ENCODE measurements at regions not wholly inside any gene's neighbourhood (a gene's known extent, or its start where the extent isn't known, plus 50 kb on each side); places are given as distances from the start of the nearest gene placed in this dataset.

DNA sequence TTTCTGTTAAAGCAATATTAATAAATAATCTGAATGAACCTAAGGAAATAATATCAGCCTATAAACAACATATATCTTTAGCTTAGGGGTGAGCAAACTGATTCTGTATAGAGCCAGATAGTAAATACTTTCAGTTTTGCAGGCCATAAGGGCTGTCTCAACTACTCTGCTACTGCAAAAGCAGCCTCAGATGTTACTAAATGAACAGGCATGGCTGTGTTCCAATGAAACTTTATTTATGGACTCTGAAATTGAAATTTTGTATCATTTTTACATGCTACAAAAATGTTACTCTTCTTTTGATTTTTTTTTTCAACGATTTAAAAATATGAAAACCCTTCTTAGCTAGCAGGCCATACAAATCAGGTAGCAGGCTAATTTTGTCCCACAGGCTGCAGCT lies 212.8 kb upstream of the PRICKLE2 start:
- TF ChIP-seq, protein P1, sequence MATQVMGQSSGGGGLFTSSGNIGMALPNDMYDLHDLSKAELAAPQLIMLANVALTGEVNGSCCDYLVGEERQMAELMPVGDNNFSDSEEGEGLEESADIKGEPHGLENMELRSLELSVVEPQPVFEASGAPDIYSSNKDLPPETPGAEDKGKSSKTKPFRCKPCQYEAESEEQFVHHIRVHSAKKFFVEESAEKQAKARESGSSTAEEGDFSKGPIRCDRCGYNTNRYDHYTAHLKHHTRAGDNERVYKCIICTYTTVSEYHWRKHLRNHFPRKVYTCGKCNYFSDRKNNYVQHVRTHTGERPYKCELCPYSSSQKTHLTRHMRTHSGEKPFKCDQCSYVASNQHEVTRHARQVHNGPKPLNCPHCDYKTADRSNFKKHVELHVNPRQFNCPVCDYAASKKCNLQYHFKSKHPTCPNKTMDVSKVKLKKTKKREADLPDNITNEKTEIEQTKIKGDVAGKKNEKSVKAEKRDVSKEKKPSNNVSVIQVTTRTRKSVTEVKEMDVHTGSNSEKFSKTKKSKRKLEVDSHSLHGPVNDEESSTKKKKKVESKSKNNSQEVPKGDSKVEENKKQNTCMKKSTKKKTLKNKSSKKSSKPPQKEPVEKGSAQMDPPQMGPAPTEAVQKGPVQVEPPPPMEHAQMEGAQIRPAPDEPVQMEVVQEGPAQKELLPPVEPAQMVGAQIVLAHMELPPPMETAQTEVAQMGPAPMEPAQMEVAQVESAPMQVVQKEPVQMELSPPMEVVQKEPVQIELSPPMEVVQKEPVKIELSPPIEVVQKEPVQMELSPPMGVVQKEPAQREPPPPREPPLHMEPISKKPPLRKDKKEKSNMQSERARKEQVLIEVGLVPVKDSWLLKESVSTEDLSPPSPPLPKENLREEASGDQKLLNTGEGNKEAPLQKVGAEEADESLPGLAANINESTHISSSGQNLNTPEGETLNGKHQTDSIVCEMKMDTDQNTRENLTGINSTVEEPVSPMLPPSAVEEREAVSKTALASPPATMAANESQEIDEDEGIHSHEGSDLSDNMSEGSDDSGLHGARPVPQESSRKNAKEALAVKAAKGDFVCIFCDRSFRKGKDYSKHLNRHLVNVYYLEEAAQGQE (IDR thresholded peaks at IDR 0.05; ENCODE audit: low read depth), result no peak
- no peak for TF ChIP-seq EZH2phosphoT487 (IDR thresholded peaks at IDR 0.05; ENCODE audit: borderline replicate concordance)
- TF ChIP-seq, protein P2, sequence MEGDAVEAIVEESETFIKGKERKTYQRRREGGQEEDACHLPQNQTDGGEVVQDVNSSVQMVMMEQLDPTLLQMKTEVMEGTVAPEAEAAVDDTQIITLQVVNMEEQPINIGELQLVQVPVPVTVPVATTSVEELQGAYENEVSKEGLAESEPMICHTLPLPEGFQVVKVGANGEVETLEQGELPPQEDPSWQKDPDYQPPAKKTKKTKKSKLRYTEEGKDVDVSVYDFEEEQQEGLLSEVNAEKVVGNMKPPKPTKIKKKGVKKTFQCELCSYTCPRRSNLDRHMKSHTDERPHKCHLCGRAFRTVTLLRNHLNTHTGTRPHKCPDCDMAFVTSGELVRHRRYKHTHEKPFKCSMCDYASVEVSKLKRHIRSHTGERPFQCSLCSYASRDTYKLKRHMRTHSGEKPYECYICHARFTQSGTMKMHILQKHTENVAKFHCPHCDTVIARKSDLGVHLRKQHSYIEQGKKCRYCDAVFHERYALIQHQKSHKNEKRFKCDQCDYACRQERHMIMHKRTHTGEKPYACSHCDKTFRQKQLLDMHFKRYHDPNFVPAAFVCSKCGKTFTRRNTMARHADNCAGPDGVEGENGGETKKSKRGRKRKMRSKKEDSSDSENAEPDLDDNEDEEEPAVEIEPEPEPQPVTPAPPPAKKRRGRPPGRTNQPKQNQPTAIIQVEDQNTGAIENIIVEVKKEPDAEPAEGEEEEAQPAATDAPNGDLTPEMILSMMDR (IDR thresholded peaks at IDR 0.05 in 2 of 3, conservative IDR thresholded peaks at IDR 0.05 in 1 of 3; ENCODE audit: borderline replicate concordance in 1 of 3, insufficient read depth in 1 of 3, low read depth in 2 of 3, low read length in 2 of 3), result no peak
- TF ChIP-seq POLR2AphosphoS5 (IDR thresholded peaks at IDR 0.05; ENCODE audit: low read depth, low read length), result no peak
- no peak for TF ChIP-seq POLR2A (IDR thresholded peaks at IDR 0.05; ENCODE audit: borderline replicate concordance, extremely low read depth, insufficient read depth, insufficient read length)
- no peak for TF ChIP-seq SP1 (IDR thresholded peaks at IDR 0.05; ENCODE audit: low read depth)
- TF ChIP-seq, protein P3, sequence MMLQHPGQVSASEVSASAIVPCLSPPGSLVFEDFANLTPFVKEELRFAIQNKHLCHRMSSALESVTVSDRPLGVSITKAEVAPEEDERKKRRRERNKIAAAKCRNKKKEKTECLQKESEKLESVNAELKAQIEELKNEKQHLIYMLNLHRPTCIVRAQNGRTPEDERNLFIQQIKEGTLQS (IDR thresholded peaks at IDR 0.05), result no peak
- no peak for TF ChIP-seq EZH2 (IDR thresholded peaks at IDR 0.05)
- no peak for TF ChIP-seq YY1 (IDR thresholded peaks at IDR 0.05; ENCODE audit: extremely low read depth, insufficient replicate concordance, low read depth, low read length)
- TF ChIP-seq RAD21 (IDR thresholded peaks at IDR 0.05; ENCODE audit: low read depth), result no peak
- no peak for TF ChIP-seq ELF1 (IDR thresholded peaks at IDR 0.05; ENCODE audit: borderline replicate concordance, low read depth)
- no peak for TF ChIP-seq TCF7L2 (IDR thresholded peaks at IDR 0.05; ENCODE audit: borderline replicate concordance, extremely low read depth, insufficient read depth, insufficient read length)
- TF ChIP-seq SRF (IDR thresholded peaks at IDR 0.05; ENCODE audit: low read depth), result no peak
